GM23338 (cell line): ENCODE measurements at regions not wholly inside any gene's neighbourhood (a gene's known extent, or its start where the extent isn't known, plus 50 kb on each side); places are given as distances from the start of the nearest gene placed in this dataset.

ENCODE experiments used
- ATAC-seq: fragments of 200-7000 bp; cut with Tn5 transposase; 3 replicates; pipeline ENCODE4 v1.9.1; 2020
- DNase-seq: peaks from one replicate; pipeline ENCODE4 v3.0.0-alpha.2; 2015; ENCODE audit warnings: low spot score
- H2AFZ ChIP-seq: fragments of 200-600 bp; sonication (generic); 2 replicates; pipeline ENCODE4 v1.8.0; 2016; ENCODE audit warnings: antibody characterized with exemption, mild to moderate bottlenecking, moderate library complexity
- H3F3A ChIP-seq: fragments of 200-600 bp; sonication (generic); replicated peaks from 2 replicates; pipeline ENCODE4 v1.8.0; 2017; ENCODE audit warnings: antibody characterized with exemption, mixed run types, low read depth
- H3K27ac ChIP-seq: fragments of 200-600 bp; sonication (generic); 2 replicates; pipeline ENCODE4 v1.6.1; 2016; ENCODE audit warnings: low read depth
- H3K27me3 ChIP-seq: fragments of 200-600 bp; sonication (generic); 2 replicates; pipeline ENCODE4 v1.8.0; 2016; ENCODE audit warnings: mild to moderate bottlenecking, mixed run types, moderate library complexity; ENCODE audit not compliant: insufficient read depth
- H3K36me3 ChIP-seq: fragments of 200-600 bp; sonication (generic); 2 replicates; pipeline ENCODE4 v1.8.0; 2016; ENCODE audit warnings: mild to moderate bottlenecking; ENCODE audit not compliant: insufficient read depth
- H3K4me1 ChIP-seq: fragments of 200-600 bp; sonication (generic); 2 replicates; pipeline ENCODE4 v1.8.0; 2016; ENCODE audit warnings: mild to moderate bottlenecking, moderate library complexity; ENCODE audit not compliant: insufficient read depth
- H3K4me2 ChIP-seq: fragments of 200-600 bp; sonication (generic); 2 replicates; pipeline ENCODE4 v1.7.1; 2017; ENCODE audit warnings: mixed run types
- H3K4me3 ChIP-seq: fragments of 200-600 bp; sonication (generic); 2 replicates; pipeline ENCODE4 v1.6.1; 2016; ENCODE audit warnings: mixed run types
- H3K79me2 ChIP-seq: fragments of 200-600 bp; sonication (generic); replicated peaks from 2 replicates; pipeline ENCODE4 v1.8.0; 2017; ENCODE audit warnings: mild to moderate bottlenecking; ENCODE audit not compliant: insufficient read depth
- H3K9me2 ChIP-seq: fragments of 200-600 bp; sonication (generic); 2 replicates; pipeline ENCODE4 v1.8.0; 2017; ENCODE audit not compliant: insufficient read depth
- H4K20me1 ChIP-seq: fragments of 200-600 bp; sonication (generic); replicated peaks from 2 replicates; pipeline ENCODE4 v1.8.0; 2017; ENCODE audit warnings: mild to moderate bottlenecking; ENCODE audit not compliant: insufficient read depth
- H3K27ac Mint-ChIP-seq: 2 replicates; pipeline ENCODE4 v1.8.0; 2020; ENCODE audit warnings: inconsistent platforms, mild to moderate bottlenecking, moderate library complexity, mixed read lengths
- H3K27me3 Mint-ChIP-seq: 3 replicates; pipeline ENCODE4 v1.8.0; 2022; ENCODE audit warnings: low read depth, mild to moderate bottlenecking, moderate library complexity, mixed read lengths, inconsistent platforms; ENCODE audit not compliant: insufficient read depth, poor library complexity
- H3K36me3 Mint-ChIP-seq: 3 replicates; pipeline ENCODE4 v1.8.0; 2021; ENCODE audit warnings: low read depth, mild to moderate bottlenecking, inconsistent platforms, moderate library complexity, mixed read lengths
- H3K4me1 Mint-ChIP-seq: 3 replicates; pipeline ENCODE4 v1.8.0; 2020; ENCODE audit warnings: mild to moderate bottlenecking, inconsistent platforms, mixed read lengths
- H3K4me3 Mint-ChIP-seq: 3 replicates; pipeline ENCODE4 v1.8.0; 2021; ENCODE audit warnings: moderate library complexity, mild to moderate bottlenecking, inconsistent platforms, mixed read lengths
- H3K9me3 Mint-ChIP-seq: 3 replicates; pipeline ENCODE4 v1.8.0; 2020; ENCODE audit warnings: moderate library complexity, mild to moderate bottlenecking, inconsistent platforms, mixed read lengths
- EZH2 ChIP-seq: fragments of 200-600 bp; sonication (generic); IDR thresholded peaks from one replicate; pipeline ENCODE4 v1.8.0; 2017; ENCODE audit warnings: antibody characterized with exemption, mild to moderate bottlenecking, low read depth; ENCODE audit not compliant: unreplicated experiment
- EZH2phosphoT487 ChIP-seq: fragments of 200-600 bp; sonication (generic); IDR thresholded peaks from one replicate; pipeline ENCODE4 v1.8.1; 2018; ENCODE audit warnings: antibody characterized with exemption; ENCODE audit not compliant: unreplicated experiment
- STAT1 ChIP-seq: IDR thresholded peaks from one replicate; pipeline ENCODE4 v1.6.1; 2016; ENCODE audit warnings: antibody characterized with exemption; ENCODE audit not compliant: unreplicated experiment
- ZNF331 ChIP-seq: fragments of 250-450 bp; sonication (Bioruptor Pico); IDR thresholded peaks from 2 replicates; pipeline ENCODE4 v1.5.0; 2020; ENCODE audit warnings: low read depth, mild to moderate bottlenecking, moderate library complexity
- TF ChIP-seq, protein P1 (sequence below): fragments of 250-450 bp; sonication (Bioruptor Pico); IDR thresholded peaks from 2 replicates; pipeline ENCODE4 v1.5.0; 2020; ENCODE audit warnings: mild to moderate bottlenecking, moderate library complexity
- TF ChIP-seq, protein P2 (sequence below): IDR thresholded peaks from 2 replicates; pipeline ENCODE4 v1.6.1; 2016; ENCODE audit warnings: antibody characterized with exemption

DNA sequence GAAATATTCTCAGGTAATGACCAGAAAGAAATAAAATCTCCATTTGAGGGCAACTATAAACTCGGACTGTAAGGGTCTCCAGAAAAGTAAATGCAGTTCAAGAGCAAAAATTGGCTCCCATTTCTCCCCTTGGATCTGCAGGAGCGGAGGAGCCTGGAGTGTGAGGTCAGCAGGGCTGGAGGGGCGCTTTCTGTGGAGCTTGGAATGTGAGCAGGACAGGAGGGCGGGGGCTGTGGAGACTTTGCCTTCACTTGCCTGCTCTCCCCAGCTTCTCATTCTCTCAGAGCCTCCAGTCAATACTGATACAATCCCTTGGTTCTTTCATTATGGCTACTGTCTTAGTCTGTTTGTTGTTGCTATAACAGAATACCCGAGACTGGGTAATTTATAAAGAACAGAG lies 162.8 kb upstream of the ANKH start (continued):
- TF ChIP-seq, protein P1, sequence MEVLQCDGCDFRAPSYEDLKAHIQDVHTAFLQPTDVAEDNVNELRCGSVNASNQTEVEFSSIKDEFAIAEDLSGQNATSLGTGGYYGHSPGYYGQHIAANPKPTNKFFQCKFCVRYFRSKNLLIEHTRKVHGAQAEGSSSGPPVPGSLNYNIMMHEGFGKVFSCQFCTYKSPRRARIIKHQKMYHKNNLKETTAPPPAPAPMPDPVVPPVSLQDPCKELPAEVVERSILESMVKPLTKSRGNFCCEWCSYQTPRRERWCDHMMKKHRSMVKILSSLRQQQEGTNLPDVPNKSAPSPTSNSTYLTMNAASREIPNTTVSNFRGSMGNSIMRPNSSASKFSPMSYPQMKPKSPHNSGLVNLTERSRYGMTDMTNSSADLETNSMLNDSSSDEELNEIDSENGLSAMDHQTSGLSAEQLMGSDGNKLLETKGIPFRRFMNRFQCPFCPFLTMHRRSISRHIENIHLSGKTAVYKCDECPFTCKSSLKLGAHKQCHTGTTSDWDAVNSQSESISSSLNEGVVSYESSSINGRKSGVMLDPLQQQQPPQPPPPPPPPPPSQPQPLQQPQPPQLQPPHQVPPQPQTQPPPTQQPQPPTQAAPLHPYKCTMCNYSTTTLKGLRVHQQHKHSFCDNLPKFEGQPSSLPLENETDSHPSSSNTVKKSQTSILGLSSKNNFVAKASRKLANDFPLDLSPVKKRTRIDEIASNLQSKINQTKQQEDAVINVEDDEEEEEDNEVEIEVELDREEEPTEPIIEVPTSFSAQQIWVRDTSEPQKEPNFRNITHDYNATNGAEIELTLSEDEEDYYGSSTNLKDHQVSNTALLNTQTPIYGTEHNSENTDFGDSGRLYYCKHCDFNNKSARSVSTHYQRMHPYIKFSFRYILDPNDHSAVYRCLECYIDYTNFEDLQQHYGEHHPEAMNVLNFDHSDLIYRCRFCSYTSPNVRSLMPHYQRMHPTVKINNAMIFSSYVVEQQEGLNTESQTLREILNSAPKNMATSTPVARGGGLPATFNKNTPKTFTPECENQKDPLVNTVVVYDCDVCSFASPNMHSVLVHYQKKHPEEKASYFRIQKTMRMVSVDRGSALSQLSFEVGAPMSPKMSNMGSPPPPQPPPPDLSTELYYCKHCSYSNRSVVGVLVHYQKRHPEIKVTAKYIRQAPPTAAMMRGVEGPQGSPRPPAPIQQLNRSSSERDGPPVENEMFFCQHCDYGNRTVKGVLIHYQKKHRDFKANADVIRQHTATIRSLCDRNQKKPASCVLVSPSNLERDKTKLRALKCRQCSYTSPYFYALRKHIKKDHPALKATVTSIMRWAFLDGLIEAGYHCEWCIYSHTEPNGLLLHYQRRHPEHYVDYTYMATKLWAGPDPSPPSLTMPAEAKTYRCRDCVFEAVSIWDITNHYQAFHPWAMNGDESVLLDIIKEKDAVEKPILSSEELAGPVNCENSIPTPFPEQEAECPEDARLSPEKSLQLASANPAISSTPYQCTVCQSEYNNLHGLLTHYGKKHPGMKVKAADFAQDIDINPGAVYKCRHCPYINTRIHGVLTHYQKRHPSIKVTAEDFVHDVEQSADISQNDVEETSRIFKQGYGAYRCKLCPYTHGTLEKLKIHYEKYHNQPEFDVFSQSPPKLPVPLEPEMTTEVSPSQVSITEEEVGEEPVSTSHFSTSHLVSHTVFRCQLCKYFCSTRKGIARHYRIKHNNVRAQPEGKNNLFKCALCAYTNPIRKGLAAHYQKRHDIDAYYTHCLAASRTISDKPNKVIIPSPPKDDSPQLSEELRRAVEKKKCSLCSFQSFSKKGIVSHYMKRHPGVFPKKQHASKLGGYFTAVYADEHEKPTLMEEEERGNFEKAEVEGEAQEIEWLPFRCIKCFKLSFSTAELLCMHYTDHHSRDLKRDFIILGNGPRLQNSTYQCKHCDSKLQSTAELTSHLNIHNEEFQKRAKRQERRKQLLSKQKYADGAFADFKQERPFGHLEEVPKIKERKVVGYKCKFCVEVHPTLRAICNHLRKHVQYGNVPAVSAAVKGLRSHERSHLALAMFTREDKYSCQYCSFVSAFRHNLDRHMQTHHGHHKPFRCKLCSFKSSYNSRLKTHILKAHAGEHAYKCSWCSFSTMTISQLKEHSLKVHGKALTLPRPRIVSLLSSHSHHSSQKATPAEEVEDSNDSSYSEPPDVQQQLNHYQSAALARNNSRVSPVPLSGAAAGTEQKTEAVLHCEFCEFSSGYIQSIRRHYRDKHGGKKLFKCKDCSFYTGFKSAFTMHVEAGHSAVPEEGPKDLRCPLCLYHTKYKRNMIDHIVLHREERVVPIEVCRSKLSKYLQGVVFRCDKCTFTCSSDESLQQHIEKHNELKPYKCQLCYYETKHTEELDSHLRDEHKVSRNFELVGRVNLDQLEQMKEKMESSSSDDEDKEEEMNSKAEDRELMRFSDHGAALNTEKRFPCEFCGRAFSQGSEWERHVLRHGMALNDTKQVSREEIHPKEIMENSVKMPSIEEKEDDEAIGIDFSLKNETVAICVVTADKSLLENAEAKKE (CRISPR knock-in tag): no peak
- TF ChIP-seq EZH2 (no peak), EZH2phosphoT487 (no peak), STAT1 (no peak), ZNF331 (CRISPR knock-in tag) (no peak)
- TF ChIP-seq, protein P2, sequence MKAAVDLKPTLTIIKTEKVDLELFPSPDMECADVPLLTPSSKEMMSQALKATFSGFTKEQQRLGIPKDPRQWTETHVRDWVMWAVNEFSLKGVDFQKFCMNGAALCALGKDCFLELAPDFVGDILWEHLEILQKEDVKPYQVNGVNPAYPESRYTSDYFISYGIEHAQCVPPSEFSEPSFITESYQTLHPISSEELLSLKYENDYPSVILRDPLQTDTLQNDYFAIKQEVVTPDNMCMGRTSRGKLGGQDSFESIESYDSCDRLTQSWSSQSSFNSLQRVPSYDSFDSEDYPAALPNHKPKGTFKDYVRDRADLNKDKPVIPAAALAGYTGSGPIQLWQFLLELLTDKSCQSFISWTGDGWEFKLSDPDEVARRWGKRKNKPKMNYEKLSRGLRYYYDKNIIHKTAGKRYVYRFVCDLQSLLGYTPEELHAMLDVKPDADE: no peak

DNA sequence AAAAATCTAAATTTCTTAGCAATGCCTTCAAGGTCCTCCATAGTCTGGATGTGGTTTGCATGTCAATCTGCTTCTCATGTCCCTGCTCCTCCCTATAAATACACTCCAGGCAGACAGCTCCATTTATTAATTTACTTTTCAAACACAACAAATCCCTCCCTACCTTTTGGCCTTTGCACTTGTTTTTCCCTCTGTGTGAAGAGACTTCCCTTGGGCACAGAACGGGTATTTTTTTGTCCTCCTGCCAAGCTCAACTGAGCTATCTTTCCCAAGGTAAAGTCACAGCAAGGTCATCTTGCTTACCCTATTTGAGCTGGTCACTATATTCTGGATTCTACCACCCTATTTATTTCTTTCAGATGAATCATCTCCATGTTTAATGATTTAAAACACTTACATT lies 159.6 kb upstream of the ANKH start:
- H3K36me3 ChIP-seq: no peaks in the 10 kb centered on the region
- H3K27me3 Mint-ChIP-seq: peaks cover 39% of the 10 kb centered on the region
- no peaks in the 10 kb centered on the region for H4K20me1 ChIP-seq
- H2AFZ ChIP-seq: no peak overlapping the region
- peaks cover 13% of the 10 kb centered on the region; the same call in 1 of the 2 replicates for H3K27me3 ChIP-seq
- DNase-seq (no peak), ATAC-seq (no peak)
- H3K27ac ChIP-seq: no peak overlapping the region
- H3K4me3 Mint-ChIP-seq: no peak overlapping the region
- peaks cover 13% of the 10 kb centered on the region; the same call in 1 of the 2 replicates for H3K4me1 ChIP-seq
- no peaks in the 10 kb centered on the region for H3F3A ChIP-seq
- peaks cover 8% of the 10 kb centered on the region; the same call in 1 of the 2 replicates for H3K9me2 ChIP-seq
- no peak overlapping the region for H3K4me3 ChIP-seq
- peaks cover 8% of the 10 kb centered on the region; the same call in 2 of the 3 replicates for H3K9me3 Mint-ChIP-seq
- H3K36me3 Mint-ChIP-seq: no peaks in the 10 kb centered on the region
- no peak overlapping the region for H3K27ac Mint-ChIP-seq
- H3K79me2 ChIP-seq: no peaks in the 10 kb centered on the region
- no peak overlapping the region for H3K4me2 ChIP-seq
- peaks cover 20% of the 10 kb centered on the region for H3K4me1 Mint-ChIP-seq
- no peak for TF ChIP-seq STAT1
- TF ChIP-seq, protein P2: no peak
- no peak for TF ChIP-seq ZNF331 (CRISPR knock-in tag)
- no peak for TF ChIP-seq EZH2phosphoT487
- TF ChIP-seq, protein P1 (CRISPR knock-in tag): no peak
